ENCODE measurements at regions not wholly inside any gene's neighbourhood (a gene's known extent, or its start where the extent isn't known, plus 50 kb on each side); places are given as distances from the start of the nearest gene placed in this dataset.
A peak's percentile ranks its signal among the peaks of the same experiment; 100 is the strongest.

DNA sequence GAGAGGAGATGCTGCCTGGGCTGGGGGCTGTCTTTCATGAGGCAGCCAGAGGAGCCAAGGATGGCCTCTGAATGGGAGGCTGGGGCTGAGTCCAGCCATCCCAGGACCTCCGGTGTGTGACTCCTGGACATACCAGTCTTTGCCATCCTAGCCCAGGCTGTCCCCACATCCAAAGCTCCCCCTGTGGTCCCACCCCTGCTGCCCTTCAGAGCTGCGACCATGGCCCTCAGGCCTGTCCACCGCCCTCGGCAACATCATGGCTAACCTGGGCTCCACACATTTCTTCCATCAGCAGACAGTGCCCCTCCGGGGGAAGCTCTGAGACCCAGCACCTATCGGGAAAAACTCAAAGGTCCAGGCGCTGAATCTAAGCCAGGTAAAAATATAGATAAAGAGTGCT, 324.4 kb downstream of the MN1 start:
- DNase-seq: no peak
- no peak overlapping the region for H3K27ac ChIP-seq
- WGBS, 5 donors: 86 to 93% (median 91%) methylated on average over 7 of the region's 7 CpGs
- H3K27me3 ChIP-seq: no peaks in the 10 kb centered on the region
- intact Hi-C loops (cut with DNase I; ENCODE audit: low total_unique reads): no loop called here
- H3K4me3 ChIP-seq: no peak overlapping the region
- no peak for TF ChIP-seq EP300 (IDR thresholded peaks at IDR 0.05)
- TF ChIP-seq POLR2AphosphoS5 (IDR thresholded peaks at IDR 0.05): no peak
- TF ChIP-seq, protein P1, sequence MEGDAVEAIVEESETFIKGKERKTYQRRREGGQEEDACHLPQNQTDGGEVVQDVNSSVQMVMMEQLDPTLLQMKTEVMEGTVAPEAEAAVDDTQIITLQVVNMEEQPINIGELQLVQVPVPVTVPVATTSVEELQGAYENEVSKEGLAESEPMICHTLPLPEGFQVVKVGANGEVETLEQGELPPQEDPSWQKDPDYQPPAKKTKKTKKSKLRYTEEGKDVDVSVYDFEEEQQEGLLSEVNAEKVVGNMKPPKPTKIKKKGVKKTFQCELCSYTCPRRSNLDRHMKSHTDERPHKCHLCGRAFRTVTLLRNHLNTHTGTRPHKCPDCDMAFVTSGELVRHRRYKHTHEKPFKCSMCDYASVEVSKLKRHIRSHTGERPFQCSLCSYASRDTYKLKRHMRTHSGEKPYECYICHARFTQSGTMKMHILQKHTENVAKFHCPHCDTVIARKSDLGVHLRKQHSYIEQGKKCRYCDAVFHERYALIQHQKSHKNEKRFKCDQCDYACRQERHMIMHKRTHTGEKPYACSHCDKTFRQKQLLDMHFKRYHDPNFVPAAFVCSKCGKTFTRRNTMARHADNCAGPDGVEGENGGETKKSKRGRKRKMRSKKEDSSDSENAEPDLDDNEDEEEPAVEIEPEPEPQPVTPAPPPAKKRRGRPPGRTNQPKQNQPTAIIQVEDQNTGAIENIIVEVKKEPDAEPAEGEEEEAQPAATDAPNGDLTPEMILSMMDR (IDR thresholded peaks at IDR 0.05): no peak
- TF ChIP-seq POLR2A (IDR thresholded peaks at IDR 0.05): no peak
- peaks cover 0 to 11% (median 9%) of the 10 kb centered on the region in 4 donors for H3K4me1 ChIP-seq
- H3K9me3 ChIP-seq: no peaks in the 10 kb centered on the region
- no peaks in the 10 kb centered on the region for H3K36me3 ChIP-seq

DNA sequence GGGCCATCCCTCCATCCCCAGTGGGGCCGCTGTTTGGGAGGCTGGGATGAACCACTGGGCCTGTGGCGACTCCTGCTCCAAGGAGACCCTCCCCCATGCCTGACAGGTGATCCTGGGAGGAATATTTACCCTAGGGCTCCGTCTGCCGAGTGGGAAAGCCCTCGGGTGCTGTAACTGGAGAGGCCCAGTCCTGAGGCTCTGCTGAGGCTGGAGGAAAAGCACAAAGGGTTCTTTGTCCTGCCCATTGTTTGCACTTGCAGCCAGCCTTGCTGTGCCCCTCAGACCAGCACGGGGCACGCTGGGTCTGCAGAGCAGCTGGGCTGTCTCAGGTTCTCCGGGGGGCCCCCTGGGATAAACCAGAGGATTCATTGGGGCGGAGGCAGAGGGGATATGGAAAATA, 321.1 kb downstream of the MN1 start:
- peak in 1 of 2 donors; percentile 86 for DNase-seq
- Histone ChIP-seq H3K4me3 (no peak overlapping the region), H3K4me1 (peaks cover 0 to 1% (median under 1%) of the 10 kb centered on the region in 4 donors), H3K36me3 (no peaks in the 10 kb centered on the region), H3K27ac (no peak overlapping the region), H3K9me3 (no peaks in the 10 kb centered on the region), H3K27me3 (no peaks in the 10 kb centered on the region)
- intact Hi-C loops (cut with DNase I; ENCODE audit: low total_unique reads): no loop called here
- 27 to 60% (median 41%) methylated on average over 9 of the region's 9 CpGs for WGBS, 5 donors
- TF ChIP-seq POLR2A (IDR thresholded peaks at IDR 0.05) (no peak), POLR2AphosphoS5 (IDR thresholded peaks at IDR 0.05) (no peak), EP300 (IDR thresholded peaks at IDR 0.05) (no peak)
- TF ChIP-seq, protein P1 (IDR thresholded peaks at IDR 0.05): no peak

- intact Hi-C loops (cut with DNase I; ENCODE audit: low total_unique reads): no loop called here
- H3K36me3 ChIP-seq: no peaks in the 10 kb centered on the region
- H3K4me3 ChIP-seq: no peak overlapping the region
- TF ChIP-seq, protein P1 (IDR thresholded peaks at IDR 0.05): no peak
- TF ChIP-seq POLR2AphosphoS5 (IDR thresholded peaks at IDR 0.05) (no peak), POLR2A (IDR thresholded peaks at IDR 0.05) (no peak), EP300 (IDR thresholded peaks at IDR 0.05) (no peak)
- H3K9me3 ChIP-seq: no peaks in the 10 kb centered on the region
- 40 to 51% (median 50%) methylated on average over 11 of the region's 11 CpGs for WGBS, 5 donors
- H3K4me1 ChIP-seq: no peaks in the 10 kb centered on the region
- no peaks in the 10 kb centered on the region for H3K27me3 ChIP-seq
- peak in 1 of 2 donors; percentile 46 for DNase-seq
- no peak overlapping the region for H3K27ac ChIP-seq
These were observed 319.2 kb downstream of the MN1 start for GRCh38 chr22:27482402-27482801.

- Histone ChIP-seq H3K27ac (no peak overlapping the region), H3K27me3 (no peaks in the 10 kb centered on the region), H3K9me3 (no peaks in the 10 kb centered on the region), H3K4me3 (no peak overlapping the region), H3K36me3 (no peaks in the 10 kb centered on the region), H3K4me1 (peaks cover 4 to 7% (median 6%) of the 10 kb centered on the region in 4 donors)
- TF ChIP-seq POLR2A (IDR thresholded peaks at IDR 0.05): no peak
- no peak for TF ChIP-seq EP300 (IDR thresholded peaks at IDR 0.05)
- TF ChIP-seq, protein P1 (IDR thresholded peaks at IDR 0.05): no peak
- intact Hi-C loops (cut with DNase I; ENCODE audit: low total_unique reads): no loop called here
- WGBS, 5 donors: 64 to 71% (median 66%) methylated on average over 11 to 12 of the region's 12 CpGs
- no peak for DNase-seq
These were observed 318.3 kb downstream of the MN1 start for GRCh38 chr22:27483095-27483785.

Data from stomach (tissue), 8 donors.